ENCODE measurements at regions not wholly inside any gene's neighbourhood (a gene's known extent, or its start where the extent isn't known, plus 50 kb on each side); places are given as distances from the start of the nearest gene placed in this dataset.

GRCh38 chr2:37471994-37472393, 127.6 kb downstream of the QPCT start:
- DNase-seq, result peak; percentile 88

GRCh38 chr2:37472959-37473358, 128.5 kb downstream of the QPCT start:
- peak; percentile 86 for DNase-seq

GRCh38 chr2:37476411-37476810, 132.0 kb downstream of the QPCT start:
- DNase-seq, result no peak

- no peak for DNase-seq
These were observed 133.5 kb downstream of the QPCT start for GRCh38 chr2:37477921-37478320.

DNA sequence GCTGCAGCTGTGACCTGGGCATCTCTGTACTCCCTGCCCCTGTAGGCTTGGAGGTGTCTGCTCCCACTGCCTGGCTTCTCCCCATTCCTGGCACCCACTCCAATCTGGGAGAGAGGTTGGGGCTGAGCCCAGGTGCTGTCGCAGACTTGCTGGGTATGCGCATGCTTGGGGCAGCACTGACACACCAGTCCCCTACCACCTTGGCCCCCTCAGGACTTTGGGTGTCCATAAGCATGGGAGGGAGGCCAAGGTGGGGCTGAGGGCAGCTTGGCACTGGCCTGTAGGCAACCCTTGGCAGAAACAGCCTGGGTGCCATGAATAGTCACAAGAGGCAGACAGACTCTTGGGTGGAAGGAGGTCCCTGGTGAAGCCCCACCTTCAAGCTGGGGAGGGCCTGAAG, 136.8 kb downstream of the QPCT start:
- no peak for DNase-seq

- no peak for DNase-seq
These were observed 144.6 kb downstream of the QPCT start for GRCh38 chr2:37489041-37489456.

- no peak for DNase-seq
These were observed 145.1 kb downstream of the QPCT start for GRCh38 chr2:37489536-37489935.

GRCh38 chr2:37493425-37493824, 149.0 kb downstream of the QPCT start:
- DNase-seq, result no peak

DNA sequence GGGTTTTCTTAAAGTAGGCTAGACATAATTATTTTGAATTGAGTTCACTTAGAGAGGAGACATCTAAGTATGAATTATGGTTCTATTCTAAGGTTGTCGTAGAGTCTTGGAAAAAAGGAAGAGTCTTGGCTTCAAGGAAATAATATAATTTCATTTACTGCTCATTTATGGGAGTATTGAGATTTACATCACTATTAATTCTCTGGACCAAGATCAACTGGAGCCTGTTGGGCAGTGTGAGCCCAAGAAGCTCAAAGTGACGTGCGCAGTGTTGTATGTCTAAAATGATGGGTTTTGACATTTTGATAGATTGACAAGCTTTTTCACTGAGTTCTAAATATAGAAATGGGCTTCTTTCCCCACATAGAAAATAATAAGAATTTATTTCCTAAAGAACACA, 154.7 kb downstream of the QPCT start:
- DNase-seq, result no peak

GRCh38 chr2:37500031-37500430, 155.6 kb downstream of the QPCT start:
- peak; percentile 23 for DNase-seq

- no peak for DNase-seq
These were observed 156.7 kb downstream of the QPCT start for GRCh38 chr2:37501113-37501512.

- peak; percentile 40 for DNase-seq
These were observed 162.1 kb downstream of the QPCT start for GRCh38 chr2:37506407-37507050.

GRCh38 chr2:37507051-37507410, 162.6 kb downstream of the QPCT start:
- DNase-seq, result no peak

GRCh38 chr2:37507703-37508102, 163.3 kb downstream of the QPCT start:
- no peak for DNase-seq

DNA sequence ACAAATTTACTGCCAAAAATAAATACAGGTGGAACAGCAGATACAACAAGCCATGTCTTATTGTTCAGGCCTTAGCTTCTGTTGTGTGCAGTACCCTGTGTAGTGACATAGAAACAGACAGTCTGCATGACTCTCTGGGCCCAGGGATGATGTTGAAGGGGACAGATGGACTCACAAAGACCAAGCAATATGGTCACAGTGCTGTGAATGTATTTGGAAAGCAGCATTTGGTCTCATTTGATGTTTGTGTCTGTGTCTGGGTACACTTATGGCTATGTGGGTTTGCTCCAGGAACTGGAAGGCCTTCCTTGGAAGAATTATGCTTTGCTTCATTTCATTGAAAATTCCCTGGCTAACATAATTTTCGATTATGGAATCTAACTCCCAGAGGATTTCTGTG, 158.5 kb downstream of the CDC42EP3 start:
- DNase-seq, result no peak

GRCh38 chr2:37523814-37524362, 147.6 kb downstream of the CDC42EP3 start:
- peak; percentile 88 for DNase-seq

DNA sequence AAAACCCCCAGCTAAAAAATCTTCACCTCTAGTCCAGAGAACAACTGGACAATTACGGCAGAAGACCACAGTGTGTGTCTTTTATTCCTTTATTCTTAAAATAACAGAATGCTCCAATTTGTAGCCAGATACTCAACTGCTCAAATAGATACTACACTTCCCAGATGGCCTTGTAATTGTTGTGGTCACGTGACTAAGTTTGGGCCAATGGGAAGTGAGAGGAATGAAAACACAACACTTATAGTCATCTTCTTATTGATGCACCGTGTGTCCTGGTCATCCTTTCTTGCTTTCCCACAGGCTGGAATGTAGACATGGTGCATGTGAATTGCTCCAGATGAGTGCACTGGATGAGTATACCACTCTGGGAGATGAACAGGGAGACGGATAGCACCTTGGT, 145.1 kb downstream of the CDC42EP3 start:
- no peak for DNase-seq

DNA sequence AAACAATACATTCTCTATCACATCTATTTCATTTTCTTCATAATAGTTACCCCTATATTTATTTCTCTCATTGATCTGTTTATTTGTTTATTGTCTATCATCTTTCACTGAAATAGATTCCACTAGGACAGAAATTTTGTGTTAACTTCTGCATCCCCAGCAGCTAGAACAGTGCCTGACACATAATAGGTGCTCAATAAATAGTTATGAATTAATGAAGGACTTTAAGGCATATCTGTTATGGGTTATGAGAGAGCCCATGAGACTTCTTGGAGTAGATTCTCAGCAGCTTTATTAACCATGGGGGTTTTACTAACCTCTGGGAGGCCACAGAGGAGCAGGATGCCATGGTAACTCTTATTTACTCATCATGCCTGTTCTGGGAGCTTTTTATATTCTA, 144.6 kb downstream of the CDC42EP3 start:
- DNase-seq, result no peak

DNA sequence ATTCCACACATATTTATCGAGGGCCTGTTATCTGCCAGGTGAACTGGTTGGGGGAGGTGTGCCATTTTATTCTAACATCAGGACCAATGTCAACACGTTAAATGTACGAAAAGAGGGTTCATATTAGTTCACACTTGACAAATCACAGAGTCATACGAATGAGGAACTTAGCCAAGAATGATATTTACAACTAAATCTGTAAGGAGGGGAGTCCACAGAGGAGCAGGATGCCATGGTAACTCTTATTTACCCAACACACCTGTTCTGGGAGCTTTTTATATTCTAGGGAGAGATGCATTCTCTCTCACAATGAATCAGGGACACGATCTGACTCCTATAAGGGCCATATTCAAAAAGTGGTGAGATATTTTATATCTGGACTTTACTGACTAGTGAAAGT, 144.1 kb downstream of the CDC42EP3 start:
- no peak for DNase-seq

DNA sequence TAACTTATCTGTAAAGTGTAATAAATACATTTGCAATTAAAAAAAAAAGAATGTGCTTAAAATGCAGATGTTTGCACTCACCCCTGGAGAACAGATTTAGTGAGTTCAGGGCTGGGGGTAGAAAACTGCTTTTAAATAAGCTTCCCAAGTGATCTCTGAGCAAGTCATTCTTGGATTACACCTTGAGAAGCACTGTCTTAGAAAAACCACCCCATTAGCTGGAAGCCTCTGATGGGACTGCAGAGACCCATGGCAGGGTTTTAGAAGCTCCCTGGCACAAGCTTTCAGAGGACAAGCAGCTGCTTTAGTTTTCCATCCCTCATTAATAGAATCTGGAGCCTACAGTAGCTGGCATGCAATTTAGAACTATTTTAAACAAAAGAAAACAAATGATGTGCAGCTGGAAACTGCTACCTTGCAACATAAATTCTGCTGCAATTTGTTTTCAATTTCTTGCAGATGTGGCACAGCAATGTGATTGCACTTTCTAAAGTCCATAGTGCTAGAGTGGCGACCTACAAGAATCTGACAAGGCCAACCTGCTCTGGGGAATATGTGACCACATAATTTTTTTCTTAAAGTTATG, 141.5 kb downstream of the CDC42EP3 start:
- DNase-seq, result peak; percentile 40

DNA sequence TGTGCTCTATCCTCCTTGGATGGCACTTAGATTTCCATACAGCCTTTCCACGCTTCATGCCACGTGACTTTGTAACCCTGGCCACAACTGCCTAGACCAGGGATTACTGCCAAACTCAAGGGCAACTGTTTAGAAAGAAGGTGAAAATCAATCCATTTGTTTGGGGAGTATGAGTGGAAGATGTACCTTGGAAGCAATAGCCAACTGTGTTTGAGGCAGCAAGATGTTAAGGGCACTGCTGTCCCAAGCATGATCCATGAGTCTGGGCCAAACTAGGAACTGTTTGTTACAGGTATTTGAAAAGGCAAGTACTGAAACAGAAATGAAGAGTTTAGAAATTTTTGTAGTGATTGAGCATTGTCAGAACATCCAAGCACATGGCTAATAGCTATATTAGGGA, 138.9 kb downstream of the CDC42EP3 start:
- DNase-seq, result no peak

DNA sequence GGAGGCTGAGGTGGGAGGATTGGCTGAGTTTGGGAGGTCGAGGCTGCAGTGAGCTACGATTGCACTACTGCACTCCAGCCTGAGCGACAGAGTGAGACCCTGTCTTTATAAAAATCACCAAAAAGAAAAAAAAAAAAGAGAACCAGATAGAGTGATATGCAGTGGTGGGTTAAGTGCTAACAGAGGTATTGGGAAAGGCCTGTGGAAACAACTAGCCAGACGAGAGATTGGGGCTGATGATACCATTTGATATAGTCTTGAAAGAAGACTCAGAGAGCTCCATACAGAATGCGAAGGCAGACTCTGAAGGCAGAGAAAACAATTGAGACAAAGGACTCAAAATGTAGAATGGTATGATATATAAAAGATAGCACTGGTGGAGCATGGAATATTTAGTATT, 134.1 kb downstream of the CDC42EP3 start:
- no peak for DNase-seq

DNA sequence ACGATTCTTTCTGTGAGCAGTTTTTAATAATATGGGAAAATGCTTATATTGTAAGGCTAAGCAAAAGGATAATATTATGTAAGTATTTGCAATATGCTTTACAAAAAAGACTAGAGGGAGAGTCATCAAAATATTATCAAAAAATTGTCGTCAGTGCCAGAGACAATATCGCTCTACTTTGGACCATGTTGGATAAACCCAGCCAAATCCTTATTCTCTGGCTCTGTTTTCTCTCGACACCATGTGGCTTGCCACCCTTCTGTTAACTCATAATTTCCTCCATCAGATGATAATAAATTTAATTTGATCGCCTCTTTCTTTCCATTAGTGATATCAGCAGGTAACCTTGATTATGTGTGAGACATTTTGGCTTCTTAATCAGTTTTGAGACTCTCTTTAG, 129.9 kb downstream of the CDC42EP3 start:
- no peak for DNase-seq

- DNase-seq, result no peak
These were observed 127.4 kb downstream of the CDC42EP3 start for GRCh38 chr2:37543999-37544557.

Measured in fibroblast of skin of scalp (primary cell).